OCI-LY7 (cell line): ENCODE measurements at regions not wholly inside any gene's neighbourhood (a gene's known extent, or its start where the extent isn't known, plus 50 kb on each side); places are given as distances from the start of the nearest gene placed in this dataset.

Experiments used
- EZH2phosphoT487 ChIP-seq: fragments of 200-600 bp; sonication (generic); IDR thresholded peaks from 2 replicates; pipeline ENCODE4 v1.6.1; 2018; ENCODE audit warnings: low read depth, borderline replicate concordance, mild to moderate bottlenecking, mixed run types, antibody characterized with exemption, low read length, moderate library complexity, mixed read lengths
- TF ChIP-seq, protein P1 (sequence below): fragments of 200-600 bp; sonication (generic); conservative IDR thresholded peaks from 2 replicates; pipeline ENCODE4 v1.5.1; 2014; ENCODE audit warnings: mild to moderate bottlenecking, antibody characterized with exemption, low read length, moderate library complexity, mixed read lengths

DNA sequence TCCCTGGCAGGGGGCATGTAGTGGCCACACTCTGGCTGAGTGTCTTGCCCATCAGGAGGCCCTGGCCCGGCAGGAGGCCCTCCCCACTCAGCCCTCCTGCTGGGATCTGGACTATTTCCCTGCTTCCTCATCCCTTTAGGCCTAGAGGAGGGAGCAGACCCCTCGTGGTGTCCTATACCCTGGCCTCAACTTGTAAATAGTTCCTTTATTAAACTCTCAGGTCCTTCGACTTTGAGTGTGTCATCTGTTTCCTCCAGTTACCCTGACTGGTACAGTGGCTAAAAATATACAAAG, 166.7 kb upstream of the GLI2 start:
- TF ChIP-seq, protein P1, sequence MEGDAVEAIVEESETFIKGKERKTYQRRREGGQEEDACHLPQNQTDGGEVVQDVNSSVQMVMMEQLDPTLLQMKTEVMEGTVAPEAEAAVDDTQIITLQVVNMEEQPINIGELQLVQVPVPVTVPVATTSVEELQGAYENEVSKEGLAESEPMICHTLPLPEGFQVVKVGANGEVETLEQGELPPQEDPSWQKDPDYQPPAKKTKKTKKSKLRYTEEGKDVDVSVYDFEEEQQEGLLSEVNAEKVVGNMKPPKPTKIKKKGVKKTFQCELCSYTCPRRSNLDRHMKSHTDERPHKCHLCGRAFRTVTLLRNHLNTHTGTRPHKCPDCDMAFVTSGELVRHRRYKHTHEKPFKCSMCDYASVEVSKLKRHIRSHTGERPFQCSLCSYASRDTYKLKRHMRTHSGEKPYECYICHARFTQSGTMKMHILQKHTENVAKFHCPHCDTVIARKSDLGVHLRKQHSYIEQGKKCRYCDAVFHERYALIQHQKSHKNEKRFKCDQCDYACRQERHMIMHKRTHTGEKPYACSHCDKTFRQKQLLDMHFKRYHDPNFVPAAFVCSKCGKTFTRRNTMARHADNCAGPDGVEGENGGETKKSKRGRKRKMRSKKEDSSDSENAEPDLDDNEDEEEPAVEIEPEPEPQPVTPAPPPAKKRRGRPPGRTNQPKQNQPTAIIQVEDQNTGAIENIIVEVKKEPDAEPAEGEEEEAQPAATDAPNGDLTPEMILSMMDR: no peak
- TF ChIP-seq EZH2phosphoT487: no peak
